GM12891 (cell line): ENCODE measurements at regions not wholly inside any gene's neighbourhood (a gene's known extent, or its start where the extent isn't known, plus 50 kb on each side); places are given as distances from the start of the nearest gene placed in this dataset.

ENCODE experiments used
- PAX5 ChIP-seq: IDR thresholded peaks from 2 replicates; pipeline ENCODE4 v1.6.1; 2011; ENCODE audit warnings: low read length, moderate library complexity, mild to moderate bottlenecking; ENCODE audit not compliant: insufficient read depth, severe bottlenecking
- POLR2A ChIP-seq: IDR thresholded peaks from 2 replicates; pipeline ENCODE4 v1.6.1; 2011; ENCODE audit warnings: low read depth, low read length, control low read depth
- POLR2AphosphoS5 ChIP-seq: IDR thresholded peaks from 2 replicates; pipeline ENCODE4 v1.6.1; 2011; ENCODE audit warnings: low read depth, low read length, control low read depth
- POU2F2 ChIP-seq: IDR thresholded peaks from 2 replicates; pipeline ENCODE4 v1.6.1; 2011; ENCODE audit warnings: low read depth, mild to moderate bottlenecking, control low read depth, low read length, moderate library complexity
- SPI1 ChIP-seq: IDR thresholded peaks from 2 replicates; pipeline ENCODE4 v1.6.1; 2011; ENCODE audit warnings: low read depth, low read length, control low read depth
- TAF1 ChIP-seq: IDR thresholded peaks from 2 replicates; pipeline ENCODE4 v1.6.1; 2011; ENCODE audit warnings: low read depth, low read length, control low read depth

GRCh38 chr10:120984221-120984620 lies 133.1 kb downstream of the WDR11 start:
- TF ChIP-seq TAF1 (no peak), POLR2AphosphoS5 (no peak), POLR2A (no peak), SPI1 (no peak), POU2F2 (no peak), PAX5 (no peak)
